Kidney tubule cell (primary cell): ENCODE measurements at regions not wholly inside any gene's neighbourhood (a gene's known extent, or its start where the extent isn't known, plus 50 kb on each side); places are given as distances from the start of the nearest gene placed in this dataset.
A peak's percentile ranks its signal among the peaks of the same experiment; 100 is the strongest.
"Not testable (repeated sequence)": the region's sequence is repeated elsewhere in the genome, so short reads cannot be mapped to it uniquely, and the experiment has no call there.

Experiments used
- DNase-seq: peaks from one replicate; pipeline ENCODE4 v3.0.0-alpha.2; 2018; ENCODE audit warnings: low spot score

DNA sequence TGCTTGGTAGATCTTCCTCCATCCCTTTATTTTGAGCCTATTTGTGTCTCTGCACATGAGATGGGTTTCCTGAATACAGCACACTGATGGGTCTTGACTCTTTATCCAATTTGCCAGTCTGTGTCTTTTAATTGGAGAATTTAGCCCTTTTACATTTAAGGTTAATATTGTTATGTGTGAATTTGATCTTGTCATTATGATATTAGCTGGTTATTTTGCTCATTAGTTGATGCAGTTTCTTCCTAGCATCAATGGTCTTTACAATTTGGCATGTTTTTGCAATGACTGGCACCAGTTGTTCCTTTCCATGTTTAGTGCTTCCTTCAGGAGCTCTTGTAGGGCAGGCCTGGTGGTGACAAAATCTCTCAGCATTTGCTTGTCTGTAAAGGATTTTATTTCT, 72.4 kb downstream of the HNRNPD start:
- not testable (repeated sequence) for DNase-seq

DNA sequence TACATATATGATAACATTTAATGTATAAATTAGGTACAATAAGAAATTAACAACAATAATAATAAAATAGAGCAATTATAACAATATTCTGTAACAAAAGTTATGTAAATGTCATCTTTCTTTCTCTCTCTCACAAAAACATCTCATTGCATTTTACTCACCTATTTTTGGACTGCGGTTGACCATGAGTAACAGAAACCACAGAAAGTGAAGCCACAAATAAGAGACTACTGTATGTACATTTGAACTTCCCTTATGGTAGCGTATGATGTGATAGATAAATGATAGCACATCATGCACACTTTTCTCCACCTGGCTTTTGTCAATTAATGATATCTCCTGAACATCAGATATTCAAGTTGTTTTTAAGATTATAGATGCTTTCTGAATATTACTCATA, 80.5 kb downstream of the HNRNPD start:
- DNase-seq, result no peak

GRCh38 chr4:82287720-82288119, 86.1 kb downstream of the HNRNPD start:
- DNase-seq, result no peak

- DNase-seq, result peak; percentile 100
These were observed 88.7 kb downstream of the HNRNPD start for GRCh38 chr4:82284858-82285805.

DNA sequence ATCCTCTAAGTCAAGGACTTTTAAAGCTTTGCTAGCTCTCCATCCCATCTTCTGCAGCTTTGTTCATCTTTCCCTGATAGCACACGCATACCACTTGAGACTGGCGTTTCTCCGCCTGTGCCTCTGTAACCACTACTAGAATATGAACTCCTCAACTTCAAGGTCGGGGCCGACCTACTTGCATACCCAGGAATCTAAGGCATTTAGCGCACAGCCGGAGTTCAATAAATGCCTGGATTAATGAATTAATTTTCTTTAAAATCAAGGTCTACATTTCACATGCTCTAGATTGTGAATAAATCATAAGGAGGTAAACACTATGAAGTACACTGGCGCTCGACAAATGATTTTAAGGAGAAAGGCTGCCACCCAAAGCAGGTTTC, 89.3 kb downstream of the HNRNPD start:
- DNase-seq, result no peak

- DNase-seq, result no peak
These were observed 90.9 kb downstream of the HNRNPD start for GRCh38 chr4:82282875-82283274.

DNA sequence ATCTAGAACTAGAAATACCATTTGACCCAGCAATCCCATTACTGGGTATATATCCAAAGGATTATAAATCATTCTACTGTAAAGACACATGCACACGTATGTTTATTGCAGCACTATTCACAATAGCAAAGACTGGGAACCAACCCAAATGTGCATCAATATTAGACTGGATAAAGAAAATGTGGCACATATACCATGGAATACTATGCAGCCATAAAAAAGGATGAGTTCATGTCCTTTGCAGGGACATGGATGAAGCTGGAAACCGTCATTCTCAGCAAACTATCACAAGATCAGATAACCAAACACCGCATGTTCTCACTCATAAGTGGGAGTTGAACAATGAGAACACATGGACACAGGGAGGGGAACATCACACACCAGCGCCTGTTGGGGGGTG, 94.2 kb downstream of the HNRNPD start:
- DNase-seq, result not testable (repeated sequence)

- no peak for DNase-seq
These were observed 97.5 kb downstream of the HNRNPD start for GRCh38 chr4:82276332-82276640.

DNA sequence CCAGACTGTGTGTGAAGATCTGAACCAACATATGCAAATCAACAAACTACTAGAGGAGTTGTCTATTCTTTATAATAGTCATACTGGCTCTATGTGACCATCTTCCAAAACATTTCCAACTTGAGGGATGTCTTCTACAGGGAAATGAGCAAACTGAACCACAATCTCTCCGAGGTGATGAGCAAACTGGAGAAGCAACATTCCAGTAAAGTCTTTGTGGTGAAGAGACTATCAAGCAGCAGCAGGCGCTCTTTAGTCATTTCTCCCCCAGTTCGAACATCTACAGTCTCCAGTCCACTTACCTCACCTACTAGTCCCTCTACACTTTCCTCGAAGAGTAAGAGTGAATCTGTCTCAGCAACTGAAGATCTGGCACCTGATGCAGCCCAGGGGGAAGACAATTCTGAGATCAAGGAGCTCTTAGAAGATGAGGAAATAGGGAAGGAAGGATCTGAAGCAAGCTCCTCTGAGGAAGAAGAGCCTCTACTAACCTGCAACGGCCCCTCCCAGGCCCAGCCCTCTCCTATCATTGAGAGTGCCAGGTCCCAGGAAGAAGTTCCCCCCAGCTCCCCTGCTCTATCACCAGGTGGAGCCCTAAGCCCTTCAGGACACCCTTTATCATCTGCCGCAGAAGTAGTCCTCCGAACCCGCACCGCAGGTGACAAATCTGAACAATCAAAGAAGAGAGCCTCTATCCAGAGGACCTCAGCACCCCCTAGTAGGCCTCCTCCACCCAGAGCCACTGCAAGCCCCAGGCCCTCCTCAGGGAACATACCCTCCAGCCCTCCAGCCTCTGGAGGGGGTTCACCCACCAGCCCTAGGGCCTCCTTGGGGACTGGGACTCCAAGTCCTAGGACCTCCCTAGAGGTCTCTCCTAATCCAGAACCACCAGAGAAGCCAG, 98.1 kb downstream of the HNRNPD start:
- no peak for DNase-seq

DNA sequence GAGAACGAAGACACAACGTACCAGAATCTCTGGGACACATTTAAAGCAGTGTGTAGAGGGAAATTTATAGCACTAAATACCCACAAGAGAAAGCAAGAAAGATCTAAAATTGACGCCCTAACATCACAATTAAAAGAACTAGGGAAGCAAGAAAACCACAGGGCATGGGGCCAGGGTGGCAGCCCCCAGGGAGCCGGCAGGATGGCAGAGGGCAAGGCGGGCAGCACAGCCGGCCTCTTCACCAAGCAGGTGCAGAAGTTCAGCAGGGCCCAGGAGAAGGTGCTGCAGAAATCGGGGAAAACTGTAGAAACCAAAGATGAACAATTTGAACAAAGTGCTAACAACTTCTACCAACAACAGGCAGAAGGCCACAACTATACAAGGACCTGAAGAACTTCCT, 99.1 kb downstream of the HNRNPD start:
- DNase-seq, result not testable (repeated sequence)

GRCh38 chr4:82272523-82272922, 101.3 kb downstream of the HNRNPD start:
- not testable (repeated sequence) for DNase-seq

DNA sequence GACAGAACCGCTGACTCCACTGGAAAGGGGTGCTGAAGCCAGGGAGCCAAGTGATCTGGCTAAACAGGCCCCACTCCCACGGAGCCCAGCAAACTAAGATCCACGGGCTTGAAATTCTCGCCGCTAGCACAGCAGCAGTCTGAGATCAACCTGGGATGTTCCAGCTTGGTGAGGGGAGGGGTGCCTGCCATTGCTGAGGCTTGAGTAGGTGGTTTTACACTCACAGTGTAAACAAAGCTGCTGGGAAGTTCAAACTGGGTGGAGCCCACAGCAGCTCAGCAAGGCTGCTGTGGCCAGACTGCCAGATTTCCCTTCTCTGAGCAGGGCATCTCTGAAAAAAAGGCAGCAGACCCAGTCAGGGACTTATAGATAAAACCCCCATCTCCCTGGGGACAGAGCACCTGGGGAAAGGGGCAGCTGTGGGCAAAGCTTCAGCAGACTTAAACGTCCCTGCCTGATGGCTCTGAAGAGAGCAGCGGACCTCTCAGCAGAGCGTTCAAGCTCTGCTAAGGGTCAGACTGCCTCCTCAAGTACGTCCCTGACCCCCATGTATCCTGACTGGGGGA, 101.8 kb downstream of the HNRNPD start:
- not testable (repeated sequence) for DNase-seq

GRCh38 chr4:82268826-82269193, 105.0 kb downstream of the HNRNPD start:
- DNase-seq, result no peak

DNA sequence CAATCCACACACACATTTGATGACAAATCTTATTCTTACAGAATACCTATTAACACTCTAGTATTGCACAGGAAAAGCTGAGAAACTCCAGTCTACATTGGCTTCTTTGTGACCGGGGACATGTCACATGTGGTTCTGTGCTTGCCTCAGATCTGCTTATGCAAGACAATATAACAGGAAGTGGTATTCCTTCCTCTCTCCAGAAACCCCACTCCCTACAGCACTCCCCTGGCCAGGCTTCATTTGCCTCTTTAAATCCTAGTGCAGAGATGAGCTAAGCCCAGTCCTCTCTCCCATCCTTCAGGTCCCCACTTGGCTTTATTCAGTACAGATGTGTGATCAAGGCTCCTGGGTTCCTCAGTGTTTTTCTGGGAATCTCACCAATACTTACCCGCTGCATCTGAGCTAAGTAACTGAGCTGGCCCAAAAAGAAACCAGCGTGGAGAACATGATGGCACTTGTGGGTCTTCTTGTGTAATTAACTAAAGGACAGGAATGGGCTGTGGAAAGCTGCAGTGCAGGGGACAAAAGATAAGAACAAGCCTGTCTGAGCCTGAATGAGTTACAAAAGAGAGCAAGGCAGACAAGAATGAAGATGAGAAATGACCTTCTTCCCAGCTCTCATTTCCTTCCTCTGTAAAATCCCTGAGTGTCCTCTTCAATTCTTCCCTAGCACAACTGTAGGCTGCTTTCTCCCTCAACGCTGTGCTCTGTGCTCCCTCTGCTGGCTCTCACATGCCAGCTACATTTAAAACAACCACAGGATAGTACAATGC, 105.6 kb downstream of the HNRNPD start:
- DNase-seq, result peak; percentile 62

DNA sequence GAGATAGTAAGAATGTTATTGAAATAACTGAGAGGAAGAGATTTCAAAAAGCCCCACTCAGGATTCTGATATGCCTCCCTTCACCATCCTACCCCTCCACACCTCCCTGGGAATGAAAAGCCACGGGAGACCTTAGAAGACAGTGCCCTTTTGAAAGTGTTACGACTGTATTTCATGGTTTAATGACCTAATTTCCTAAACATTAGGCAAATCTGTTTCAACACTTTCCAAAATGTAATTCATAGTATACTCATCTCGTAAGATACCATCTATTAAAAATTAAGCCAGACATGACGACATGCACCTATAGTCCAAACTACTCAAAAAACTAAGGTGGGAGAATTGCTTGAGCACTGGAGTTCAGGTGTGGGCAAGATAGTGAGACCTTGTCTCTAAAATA, 106.3 kb downstream of the HNRNPD start:
- no peak for DNase-seq

GRCh38 chr4:82266345-82266744, 107.4 kb downstream of the HNRNPD start:
- DNase-seq, result no peak

- DNase-seq, result no peak
These were observed 112.7 kb downstream of the HNRNPD start for GRCh38 chr4:82261084-82261483.

DNA sequence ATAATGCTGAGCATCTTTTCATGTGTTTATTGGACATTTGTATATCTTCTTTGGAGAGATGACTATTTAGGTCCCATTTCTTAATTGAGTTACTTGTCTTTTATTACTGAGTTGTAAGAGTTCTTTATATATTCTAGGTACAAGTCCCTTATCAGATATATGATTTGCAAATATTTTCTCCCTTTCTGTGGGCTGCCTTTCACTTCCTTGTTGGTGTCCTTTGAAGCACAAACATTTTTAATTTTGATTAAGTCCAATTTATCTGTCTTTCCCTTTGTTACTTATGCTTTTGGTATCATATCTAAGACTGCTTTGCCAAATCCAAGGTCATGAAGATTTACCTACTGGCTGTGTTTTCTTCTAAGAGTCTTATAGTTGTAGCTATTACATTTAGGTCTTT, 113.2 kb downstream of the HNRNPD start:
- DNase-seq, result no peak

- no peak for DNase-seq
These were observed 117.1 kb downstream of the HNRNPD start for GRCh38 chr4:82256718-82257117.

DNA sequence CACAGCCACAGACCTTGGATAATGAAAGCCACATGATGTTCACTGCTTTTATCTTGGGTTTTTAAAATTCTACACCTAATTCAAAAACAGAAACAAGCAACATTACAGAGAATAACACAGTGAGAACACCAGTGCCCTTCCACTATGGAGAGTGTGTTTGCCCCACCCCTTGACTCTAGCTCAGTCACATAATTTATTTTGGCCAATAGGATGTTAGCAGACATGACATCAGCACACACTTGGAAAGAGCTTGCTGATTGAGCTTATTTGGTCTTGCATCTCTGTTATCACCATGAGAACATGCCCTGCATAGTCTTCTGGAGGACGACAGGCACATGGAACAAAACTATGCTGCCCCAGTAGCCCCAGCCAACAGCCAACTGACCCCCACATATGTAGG, 118.1 kb downstream of the HNRNPD start:
- DNase-seq, result no peak

GRCh38 chr4:82248903-82249632, 124.7 kb downstream of the HNRNPD start:
- no peak for DNase-seq
